HG03108 (cell line): ENCODE measurements at regions not wholly inside any gene's neighbourhood (a gene's known extent, or its start where the extent isn't known, plus 50 kb on each side); places are given as distances from the start of the nearest gene placed in this dataset.

ENCODE experiments used
- ATAC-seq: cut with Tn5 transposase; IDR thresholded peaks from one replicate; pipeline ENCODE4 v1.9.1; 2021; ENCODE audit warnings: moderate library complexity; ENCODE audit not compliant: unreplicated experiment

DNA sequence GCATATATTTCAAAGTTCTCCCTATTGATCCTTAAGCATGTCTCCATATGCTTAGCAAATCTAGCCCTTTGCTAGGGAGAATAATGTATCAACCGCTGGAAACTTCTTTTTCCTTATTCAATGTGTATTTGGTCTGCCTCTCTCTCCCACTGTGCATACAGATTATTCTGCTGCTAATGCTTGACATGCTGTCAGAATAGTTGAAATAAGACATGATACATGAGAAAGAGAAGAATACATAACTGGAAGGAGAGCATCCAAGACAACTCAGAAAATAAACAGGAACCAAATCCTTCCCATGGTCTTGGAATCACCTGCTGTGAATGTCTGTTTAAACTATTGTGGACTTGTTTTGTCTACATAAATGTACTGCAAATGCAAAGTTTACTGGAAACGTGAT is 1103.0 kb downstream of the EFNB2 start:
- ATAC-seq = no peak

GRCh38 chr13:105428811-105429210 is 1106.7 kb downstream of the EFNB2 start:
- no peak for ATAC-seq

DNA sequence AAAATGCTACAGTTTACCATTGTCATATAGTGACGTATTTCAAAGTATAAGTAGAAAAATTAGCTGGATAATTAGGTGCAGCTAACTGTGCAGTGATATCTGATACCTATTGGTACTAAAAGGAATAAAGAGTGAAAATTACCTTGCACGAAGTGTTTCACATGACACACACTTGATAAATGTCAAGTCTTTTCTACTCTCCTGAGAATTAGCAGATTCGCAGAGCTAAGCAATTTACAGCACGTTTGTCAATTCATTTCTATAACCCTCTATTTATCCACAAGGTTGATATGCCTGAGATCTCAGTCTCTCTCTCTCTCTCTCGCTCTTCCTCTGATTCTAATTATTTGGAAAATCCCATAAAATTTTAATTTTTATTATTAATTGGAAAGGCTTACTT is 1109.0 kb downstream of the EFNB2 start:
- no peak for ATAC-seq

GRCh38 chr13:105414639-105415038 is 1120.8 kb downstream of the EFNB2 start:
- ATAC-seq = no peak

DNA sequence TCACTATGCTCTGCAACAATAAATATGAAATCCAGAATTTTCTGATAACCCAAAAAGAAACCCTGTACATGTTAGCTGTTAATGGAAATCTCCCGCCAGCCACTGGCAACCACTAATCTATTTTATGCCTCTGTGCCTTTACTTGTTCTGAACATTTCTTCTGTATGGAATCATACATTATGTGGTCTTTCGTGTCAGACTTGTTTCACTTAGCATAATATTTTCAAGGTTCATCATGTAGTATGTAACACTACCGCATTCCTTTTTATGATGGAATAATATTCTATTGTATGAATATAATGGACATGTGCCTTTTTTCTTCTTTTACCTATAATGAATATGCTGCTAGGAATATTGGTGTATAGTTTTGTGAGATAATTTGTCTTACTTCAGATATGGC is 1123.3 kb downstream of the EFNB2 start:
- ATAC-seq = no peak

GRCh38 chr13:105410602-105411001 is 1124.9 kb downstream of the EFNB2 start:
- no peak for ATAC-seq

DNA sequence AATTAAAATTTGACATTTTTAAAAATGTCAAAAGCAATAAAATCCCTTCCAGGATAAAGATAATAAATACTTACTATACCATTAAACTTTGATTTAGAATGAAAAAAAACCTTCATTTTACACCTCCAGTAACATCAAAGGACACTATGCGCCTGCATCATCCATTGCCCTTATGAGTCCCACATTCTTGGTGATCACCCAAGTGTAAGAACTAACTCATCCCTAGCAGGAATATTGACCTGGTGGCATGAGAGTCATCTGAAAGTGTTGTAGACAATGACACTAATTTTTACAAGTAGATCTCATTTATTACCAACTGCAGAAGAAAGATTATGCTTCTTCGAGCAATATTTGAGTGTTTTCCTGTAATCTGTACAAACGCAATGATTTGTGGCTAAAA is 1128.9 kb downstream of the EFNB2 start:
- ATAC-seq = no peak

DNA sequence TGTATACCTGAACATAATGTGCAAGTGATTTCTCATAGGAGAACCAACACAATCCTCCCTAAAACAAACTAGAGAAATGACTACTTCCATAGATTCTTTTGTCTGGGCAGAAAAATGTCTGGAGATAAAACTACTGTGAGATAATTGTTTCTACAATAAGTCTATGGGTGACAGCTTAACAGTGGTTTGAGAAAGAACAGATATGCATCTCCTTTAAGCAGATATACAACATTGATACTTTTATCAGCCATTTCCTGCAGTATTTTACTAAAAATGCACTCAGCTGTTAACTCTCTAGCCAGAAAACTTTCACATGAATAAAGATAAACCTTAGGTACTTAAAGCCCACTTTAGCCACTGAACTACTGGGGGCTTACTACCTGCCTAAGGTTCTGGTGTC is 1132.4 kb downstream of the EFNB2 start:
- ATAC-seq = no peak

DNA sequence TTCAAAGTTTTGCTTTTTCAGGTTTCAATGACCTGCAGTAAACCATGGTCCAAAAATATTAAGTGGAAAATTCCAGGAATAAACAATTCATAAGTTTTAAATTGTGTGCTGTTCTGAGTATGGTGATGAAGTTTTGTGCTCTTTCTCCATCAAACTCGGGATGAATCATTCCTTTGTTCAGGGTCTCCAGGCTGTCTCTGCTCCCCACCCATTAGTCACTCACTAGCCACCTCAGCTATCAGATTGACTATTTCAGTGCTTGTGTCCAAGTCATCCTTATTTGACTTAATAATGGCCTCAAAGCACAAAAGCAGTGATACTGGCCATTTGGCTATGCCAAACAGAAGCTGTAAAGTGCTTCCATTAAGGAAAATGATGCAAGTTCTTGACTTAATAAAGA is 1140.4 kb downstream of the EFNB2 start:
- ATAC-seq = no peak

DNA sequence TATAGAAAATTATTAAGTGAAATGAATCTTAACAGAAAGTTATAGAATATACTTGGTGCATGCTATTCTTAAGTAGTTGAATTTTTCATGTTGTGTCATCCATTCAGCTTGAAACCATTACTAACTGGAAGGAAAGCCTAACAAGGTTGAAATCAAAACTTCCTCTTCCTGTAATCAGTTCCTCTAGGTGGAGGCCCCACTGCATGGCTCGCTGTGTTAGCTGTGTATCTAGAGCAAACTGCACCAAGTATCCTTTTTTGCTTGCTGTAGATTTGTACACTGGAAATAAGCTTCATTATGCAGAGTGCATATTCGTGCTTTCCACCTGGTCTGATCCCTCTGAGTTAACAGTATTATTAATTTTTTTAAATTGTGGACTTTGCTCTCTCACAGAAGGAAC is 1146.1 kb downstream of the EFNB2 start:
- ATAC-seq = no peak

- no peak for ATAC-seq
Measured at GRCh38 chr13:105377452-105377851, 1158.0 kb downstream of the EFNB2 start.

DNA sequence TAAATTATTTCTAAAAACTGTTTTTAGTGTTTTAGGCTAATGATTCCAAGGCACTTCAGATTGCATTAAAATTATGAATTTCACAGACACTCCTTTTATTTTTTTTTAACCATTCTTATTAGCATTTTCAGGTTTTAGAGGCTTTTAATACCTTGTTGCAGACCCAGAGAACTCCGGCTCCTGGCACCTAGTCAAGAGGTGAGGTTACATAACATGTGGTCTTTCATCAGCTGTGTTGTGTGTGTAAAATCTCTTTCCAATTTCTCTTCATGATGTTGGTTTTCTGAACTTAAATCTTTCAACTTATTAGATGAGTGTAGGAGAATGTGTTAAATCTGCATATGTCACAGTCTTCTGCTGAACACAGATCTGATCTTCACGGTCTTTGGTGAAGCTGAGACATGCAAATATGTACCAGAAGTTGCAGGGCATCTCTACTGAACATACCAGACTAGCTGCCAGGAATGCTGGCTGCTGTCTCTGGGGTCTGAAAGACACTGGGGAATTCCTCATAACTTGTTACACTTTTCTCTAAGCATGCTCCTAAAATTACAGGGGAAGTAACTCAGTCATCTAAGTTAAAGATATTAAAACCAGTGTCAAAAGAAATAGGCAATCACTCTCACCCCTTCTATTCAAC is 1165.3 kb downstream of the EFNB2 start:
- no peak for ATAC-seq

GRCh38 chr13:105368781-105369180 is 1166.7 kb downstream of the EFNB2 start:
- no peak for ATAC-seq

GRCh38 chr13:105365831-105366230 is 1169.6 kb downstream of the EFNB2 start:
- ATAC-seq = no peak

GRCh38 chr13:105365021-105365550 is 1170.4 kb downstream of the EFNB2 start:
- ATAC-seq = no peak

DNA sequence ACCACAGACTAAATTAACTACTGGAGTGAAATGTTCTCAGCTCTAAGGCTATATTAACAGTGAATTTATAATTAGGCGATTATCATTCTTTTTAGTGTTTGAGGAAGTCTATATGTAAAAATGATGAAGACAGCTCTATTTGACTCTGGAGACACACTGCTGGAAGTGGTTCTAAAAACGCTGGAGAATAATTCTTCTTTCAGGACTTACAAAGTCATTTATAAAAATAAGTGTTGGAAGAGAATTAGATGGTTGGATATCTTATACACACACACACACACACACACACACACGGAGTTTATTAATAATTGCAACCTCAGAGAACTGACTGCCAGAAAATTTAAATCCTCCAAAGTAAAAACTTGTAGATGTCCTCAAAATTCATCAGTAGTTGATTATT is 1171.3 kb downstream of the EFNB2 start:
- ATAC-seq = no peak

GRCh38 chr13:105363261-105364190 is 1171.9 kb downstream of the EFNB2 start:
- ATAC-seq = no peak

GRCh38 chr13:105353654-105354053 is 1181.8 kb downstream of the EFNB2 start:
- ATAC-seq = no peak

DNA sequence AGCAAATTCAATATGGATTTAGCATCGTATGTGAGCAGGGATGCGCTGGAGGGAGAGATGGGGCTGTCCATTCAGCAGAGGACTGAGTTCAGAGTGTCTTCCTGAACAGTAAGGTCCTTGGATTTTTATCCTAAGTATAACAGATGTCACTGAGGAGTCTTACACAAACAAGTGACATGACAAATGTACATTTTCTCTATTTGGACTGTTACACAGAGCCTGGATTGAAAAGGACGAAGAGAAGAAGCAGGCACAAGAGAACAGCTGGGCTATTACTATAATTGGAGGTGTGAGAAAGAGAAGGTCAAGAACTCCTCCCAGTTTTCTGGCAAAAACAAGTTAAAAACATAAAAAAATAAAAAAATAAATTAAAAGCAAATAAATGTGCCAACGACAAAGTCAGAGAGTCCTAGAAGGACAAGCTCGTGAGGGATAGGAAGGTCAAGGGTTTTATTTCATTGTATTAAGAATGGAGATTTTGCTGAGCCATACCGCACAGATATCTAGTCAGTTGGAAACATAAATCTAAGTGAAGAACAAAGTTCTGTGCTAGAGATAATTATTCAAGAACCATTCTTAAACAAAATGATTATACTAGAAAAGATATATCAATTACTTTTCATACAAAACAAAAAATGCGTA is 1186.3 kb downstream of the EFNB2 start:
- no peak for ATAC-seq

DNA sequence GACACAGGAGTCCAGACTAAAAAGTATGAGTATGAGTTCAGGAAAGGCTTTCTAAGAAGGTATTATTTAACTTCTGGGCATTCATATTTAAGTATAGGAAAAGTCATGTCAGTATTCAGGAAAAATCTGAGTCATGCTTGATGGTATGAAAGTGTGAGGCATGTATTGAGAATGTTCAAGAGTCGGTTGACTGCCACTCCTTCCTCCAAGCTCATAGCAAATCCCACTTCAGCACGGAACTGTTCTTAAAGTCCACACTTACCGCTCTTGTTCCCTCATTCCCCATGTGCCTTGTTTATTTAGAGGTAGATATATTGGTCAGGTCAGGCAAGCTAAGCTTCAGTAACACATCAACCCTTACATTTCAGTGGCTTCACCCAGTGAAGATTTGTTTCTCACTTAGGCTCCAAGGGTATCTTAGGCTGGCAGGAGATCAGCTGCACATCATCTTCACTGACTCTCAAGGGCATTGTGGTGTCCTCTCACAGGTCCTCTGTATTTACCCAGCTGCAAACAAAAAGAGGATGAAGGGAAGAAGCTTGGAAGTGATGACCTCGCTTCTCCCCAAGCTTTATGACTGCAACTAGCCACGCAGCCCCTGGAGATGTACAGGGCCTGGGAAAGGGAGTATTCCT is 1189.2 kb downstream of the EFNB2 start:
- no peak for ATAC-seq

DNA sequence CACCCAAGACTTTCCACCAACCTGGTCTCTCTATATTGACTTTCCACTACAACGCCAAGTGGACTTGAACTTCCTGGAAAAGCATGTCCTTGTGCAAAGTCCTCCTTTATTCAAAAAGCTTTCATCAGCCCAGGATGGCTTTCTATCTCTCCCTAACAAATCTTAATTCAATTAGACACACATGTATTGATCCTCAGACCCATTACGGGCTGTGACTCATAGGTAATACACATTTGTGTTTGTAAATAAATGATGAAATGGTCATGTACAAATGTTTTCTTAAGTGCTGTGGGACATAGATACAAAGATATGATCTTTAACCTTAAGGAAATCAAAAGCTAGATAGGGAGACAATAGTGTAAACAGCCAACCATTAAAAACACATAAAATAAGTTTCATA is 1189.7 kb downstream of the EFNB2 start:
- ATAC-seq = no peak
